Gastrocnemius medialis (tissue), 4 donors: ENCODE measurements at regions not wholly inside any gene's neighbourhood (a gene's known extent, or its start where the extent isn't known, plus 50 kb on each side); places are given as distances from the start of the nearest gene placed in this dataset.

Experiments used
- ATAC-seq, 2 donors: fragments of 150-250 bp; one replicate each; pipeline ENCODE4 v1.9.1; 2016
- DNase-seq, 2 donors: peaks; one replicate each; pipeline ENCODE4 v3.0.0-alpha.2; 2019
- H3K27ac ChIP-seq, 4 donors: fragments of 200-600 bp; sonication (generic); 1 replicate in 1 of 4; 2 replicates in 3 of 4; pipeline ENCODE4 v1.5.1; 2016 to 2018; ENCODE audit warnings: mild to moderate bottlenecking in 2 of 4, moderate library complexity in 1 of 4
- H3K27me3 ChIP-seq, 3 donors: fragments of 200-600 bp; sonication (generic) in 2 of 3; 1 replicate in 1 of 3; 2 replicates in 2 of 3; pipeline versions ENCODE4 v1.5.1 to v1.6.0; 2016 to 2019; ENCODE audit warnings: mild to moderate bottlenecking in 1 of 3, moderate library complexity in 1 of 3
- H3K36me3 ChIP-seq, 2 donors: fragments of 200-600 bp; sonication (generic) in 1 of 2; one replicate each; pipeline ENCODE4 v1.5.1; 2017 to 2018
- H3K4me1 ChIP-seq, 2 donors: fragments of 200-600 bp; sonication (generic) in 1 of 2; one replicate each; pipeline ENCODE4 v1.5.1; 2016 to 2017; ENCODE audit warnings: mild to moderate bottlenecking in 2 of 2
- H3K4me3 ChIP-seq, 4 donors: fragments of 200-600 bp; sonication (generic) in 3 of 4; 1 replicate in 1 of 4; 2 replicates in 3 of 4; pipeline ENCODE4 v1.5.1; 2016 to 2019; ENCODE audit warnings: mild to moderate bottlenecking in 2 of 4
- H3K9me3 ChIP-seq, 3 donors: fragments of 200-600 bp; sonication (generic) in 2 of 3; 1 replicate in 1 of 3; 2 replicates in 2 of 3; pipeline ENCODE4 v1.5.1; 2016 to 2019
- CTCF ChIP-seq, 5 experiments: fragments of 450-650 bp in 3 of 5; fragments of 200-600 bp in 2 of 5; sonication (generic) in 2 of 5; IDR thresholded peaks in 4 of 5; conservative IDR thresholded peaks in 1 of 5; 1 replicate in 4 of 5; 2 replicates in 1 of 5; pipeline ENCODE4 v1.5.1; 2016 to 2019; ENCODE audit warnings: antibody characterized with exemption in 5 of 5, mild to moderate bottlenecking in 3 of 5, moderate library complexity in 3 of 5
- POLR2A ChIP-seq, 2 donors: fragments of 450-650 bp; IDR thresholded peaks; one replicate each; pipeline ENCODE4 v1.6.1; 2017; ENCODE audit warnings: antibody characterized with exemption in 2 of 2, mild to moderate bottlenecking in 2 of 2, moderate library complexity in 2 of 2
- in situ Hi-C, 4 donors: fragments of 200-750 bp; cut with MboI; loops; one replicate each; pipeline versions ENCODE4 v1.15.0 to v1.8.0; 2017; ENCODE audit warnings: low sequenced_read_pairs in 4 of 4
- intact Hi-C: fragments of 100-400 bp; cut with DNase I; formaldehyde crosslinking; loops from one replicate; pipeline ENCODE4 v1.15.1; 2023; ENCODE audit warnings: low total_unique reads

GRCh38 chr10:7498111-7498510, 87.3 kb upstream of the SFMBT2 start:
- no peak for ATAC-seq
- Histone ChIP-seq H3K36me3 (no peaks in the 10 kb centered on the region), H3K27ac (no peak overlapping the region), H3K4me1 (no peaks in the 10 kb centered on the region), H3K4me3 (no peak overlapping the region), H3K27me3 (no peaks in the 10 kb centered on the region), H3K9me3 (no peaks in the 10 kb centered on the region)
- in situ Hi-C loops, result no loop called here
- intact Hi-C loops, result no loop called here
- DNase-seq, result no peak
- TF ChIP-seq CTCF (IDR thresholded peaks at IDR 0.05 in 4 of 5, conservative IDR thresholded peaks at IDR 0.05 in 1 of 5) (no peak), POLR2A (IDR thresholded peaks at IDR 0.05) (no peak)

- no peaks in the 10 kb centered on the region for H3K9me3 ChIP-seq
- no peak for ATAC-seq
- H3K4me1 ChIP-seq, result peaks cover 0 to 4% of the 10 kb centered on the region in 2 donors
- H3K36me3 ChIP-seq, result no peaks in the 10 kb centered on the region
- TF ChIP-seq CTCF (IDR thresholded peaks at IDR 0.05 in 4 of 5, conservative IDR thresholded peaks at IDR 0.05 in 1 of 5), result no peak
- no peak for TF ChIP-seq POLR2A (IDR thresholded peaks at IDR 0.05)
- DNase-seq, result no peak
- no peak overlapping the region for H3K4me3 ChIP-seq
- in situ Hi-C loops, result no loop called here
- intact Hi-C loops, result no loop called here
- H3K27ac ChIP-seq, result no peak overlapping the region
- no peaks in the 10 kb centered on the region for H3K27me3 ChIP-seq
Observed at GRCh38 chr10:7493996-7494395, 83.2 kb upstream of the SFMBT2 start.

- ATAC-seq (no peak), DNase-seq (no peak)
- Histone ChIP-seq H3K36me3 (no peaks in the 10 kb centered on the region), H3K4me3 (no peak overlapping the region), H3K4me1 (peaks cover 11 to 13% of the 10 kb centered on the region in 2 donors), H3K27ac (no peak overlapping the region), H3K9me3 (no peaks in the 10 kb centered on the region), H3K27me3 (no peaks in the 10 kb centered on the region)
- intact Hi-C loops (no loop called here), in situ Hi-C loops (no loop called here)
- TF ChIP-seq CTCF (IDR thresholded peaks at IDR 0.05 in 4 of 5, conservative IDR thresholded peaks at IDR 0.05 in 1 of 5), result no peak
- TF ChIP-seq POLR2A (IDR thresholded peaks at IDR 0.05), result no peak
Observed at GRCh38 chr10:7492660-7493046, 81.8 kb upstream of the SFMBT2 start.

- ATAC-seq (no peak), DNase-seq (no peak)
- no peak overlapping the region for H3K4me3 ChIP-seq
- H3K36me3 ChIP-seq, result no peaks in the 10 kb centered on the region
- intact Hi-C loops, result no loop called here
- H3K27me3 ChIP-seq, result no peaks in the 10 kb centered on the region
- in situ Hi-C loops, result no loop called here
- peaks cover 16 to 17% of the 10 kb centered on the region in 2 donors for H3K4me1 ChIP-seq
- TF ChIP-seq CTCF (IDR thresholded peaks at IDR 0.05 in 4 of 5, conservative IDR thresholded peaks at IDR 0.05 in 1 of 5) (no peak), POLR2A (IDR thresholded peaks at IDR 0.05) (no peak)
- H3K9me3 ChIP-seq, result no peaks in the 10 kb centered on the region
- H3K27ac ChIP-seq, result no peak overlapping the region
Observed at GRCh38 chr10:7491949-7492659, 81.3 kb upstream of the SFMBT2 start.

GRCh38 chr10:7491230-7491629, 80.4 kb upstream of the SFMBT2 start:
- Histone ChIP-seq H3K9me3 (no peaks in the 10 kb centered on the region), H3K27ac (no peak overlapping the region), H3K4me3 (no peak overlapping the region), H3K4me1 (peaks cover 16 to 17% of the 10 kb centered on the region in 2 donors), H3K36me3 (no peaks in the 10 kb centered on the region), H3K27me3 (no peaks in the 10 kb centered on the region)
- no peak for DNase-seq
- intact Hi-C loops, result no loop called here
- in situ Hi-C loops, result no loop called here
- no peak for ATAC-seq
- TF ChIP-seq CTCF (IDR thresholded peaks at IDR 0.05 in 4 of 5, conservative IDR thresholded peaks at IDR 0.05 in 1 of 5) (no peak), POLR2A (IDR thresholded peaks at IDR 0.05) (no peak)
